ELF-1 (cell line): ENCODE measurements at regions not wholly inside any gene's neighbourhood (a gene's known extent, or its start where the extent isn't known, plus 50 kb on each side); places are given as distances from the start of the nearest gene placed in this dataset.
A peak's percentile ranks its signal among the peaks of the same experiment; 100 is the strongest.
"Not testable (repeated sequence)": the region's sequence is repeated elsewhere in the genome, so short reads cannot be mapped to it uniquely, and the experiment has no call there.

ENCODE experiments used
- DNase-seq: peaks from one replicate; pipeline ENCODE4 v3.0.0-alpha.2; 2016; ENCODE audit warnings: low read depth, low spot score

DNA sequence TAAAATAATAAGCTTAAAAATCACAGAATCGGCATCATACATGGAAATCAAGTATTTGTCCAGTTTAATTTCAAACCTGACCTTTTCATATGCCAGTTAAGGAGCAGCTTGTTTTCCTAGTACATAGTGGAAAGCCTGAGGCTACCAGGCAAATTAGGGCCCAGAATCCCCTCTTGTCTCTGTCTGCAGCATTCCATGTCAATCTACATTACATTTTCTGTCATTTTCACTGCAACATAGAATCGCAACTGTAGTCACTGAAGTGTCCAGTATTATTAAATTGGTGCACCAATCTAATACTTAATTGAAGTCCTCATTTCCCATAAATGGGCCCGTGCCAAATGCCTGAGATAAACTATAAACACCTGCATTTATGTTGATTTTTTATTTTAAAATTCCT lies 1352.2 kb upstream of the ACO1 start:
- peak; percentile 12 for DNase-seq

DNA sequence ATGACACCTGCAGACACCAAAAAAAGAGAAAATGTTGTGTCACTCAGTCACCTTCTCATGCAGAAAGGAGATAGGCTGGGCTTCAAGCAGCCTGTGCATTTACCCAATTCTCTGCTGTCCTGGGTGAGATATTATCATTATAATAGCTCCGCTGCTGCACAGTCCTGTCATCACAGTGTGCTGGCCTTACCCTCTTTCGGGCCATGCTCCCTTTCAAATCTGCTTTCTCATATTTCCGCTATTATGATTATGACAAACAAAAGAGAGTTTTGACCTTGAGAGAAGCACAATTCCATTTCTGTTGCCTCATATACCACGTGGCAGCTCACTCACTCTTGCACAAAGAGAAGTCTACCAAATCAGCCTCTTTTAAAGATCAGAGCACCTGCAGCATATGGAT lies 1350.1 kb upstream of the ACO1 start:
- no peak for DNase-seq

DNA sequence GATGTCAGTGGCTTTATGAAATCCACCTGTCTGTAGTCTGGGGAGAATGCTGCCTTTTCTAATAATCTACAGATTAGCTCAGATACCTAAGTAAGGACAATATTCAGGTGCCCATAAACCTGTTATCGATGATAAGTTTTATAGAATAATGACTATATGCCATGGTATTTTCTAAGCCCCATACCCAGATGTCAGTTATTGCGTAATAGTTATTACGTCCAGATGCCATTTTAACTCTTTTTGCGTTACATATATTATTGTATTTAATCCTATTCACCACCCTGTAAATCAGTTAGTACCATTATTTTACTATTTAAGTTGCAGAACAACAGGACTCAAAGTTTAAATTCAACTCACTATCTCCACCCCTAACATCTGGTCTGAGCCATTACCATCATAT lies 1343.9 kb upstream of the ACO1 start:
- DNase-seq, result no peak

DNA sequence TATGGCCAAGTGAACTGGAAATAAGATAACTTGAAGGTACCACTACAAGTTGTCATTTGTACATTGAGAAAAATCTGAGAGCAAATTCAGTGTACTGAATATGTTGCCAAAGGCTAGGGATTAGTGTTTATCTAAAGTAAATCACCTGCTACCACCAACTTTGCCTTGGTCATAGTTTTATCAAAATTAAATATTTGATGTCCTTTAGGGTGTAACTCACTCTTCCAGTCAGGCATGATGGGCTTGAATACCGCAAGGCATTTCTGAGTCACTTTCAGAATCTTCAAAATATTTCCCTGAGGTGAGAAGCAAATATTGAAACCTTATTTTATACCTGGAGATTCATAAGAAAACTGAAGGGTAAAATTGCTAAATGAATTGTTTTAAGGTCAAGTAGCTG lies 1338.6 kb upstream of the ACO1 start:
- DNase-seq, result no peak

DNA sequence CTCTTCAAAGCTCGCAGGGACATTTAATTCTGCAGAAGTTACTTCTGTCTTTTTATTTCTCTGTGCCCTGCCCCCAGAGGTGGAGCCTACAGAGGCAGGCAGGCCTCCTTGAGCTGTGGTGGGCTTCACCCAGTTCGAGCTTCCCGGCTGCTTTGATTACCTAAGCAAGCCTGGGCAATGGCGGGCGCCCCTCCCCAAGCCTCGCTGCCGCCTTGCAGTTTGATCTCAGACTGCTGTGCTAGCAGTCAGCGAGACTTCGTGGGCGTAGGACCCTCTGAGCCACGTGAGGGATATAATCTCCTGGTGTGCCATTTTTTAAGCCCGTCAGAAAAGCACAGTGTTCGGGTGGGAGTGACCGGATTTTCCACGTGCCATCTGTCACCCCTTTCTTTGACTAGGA lies 1322.9 kb upstream of the ACO1 start:
- not testable (repeated sequence) for DNase-seq

DNA sequence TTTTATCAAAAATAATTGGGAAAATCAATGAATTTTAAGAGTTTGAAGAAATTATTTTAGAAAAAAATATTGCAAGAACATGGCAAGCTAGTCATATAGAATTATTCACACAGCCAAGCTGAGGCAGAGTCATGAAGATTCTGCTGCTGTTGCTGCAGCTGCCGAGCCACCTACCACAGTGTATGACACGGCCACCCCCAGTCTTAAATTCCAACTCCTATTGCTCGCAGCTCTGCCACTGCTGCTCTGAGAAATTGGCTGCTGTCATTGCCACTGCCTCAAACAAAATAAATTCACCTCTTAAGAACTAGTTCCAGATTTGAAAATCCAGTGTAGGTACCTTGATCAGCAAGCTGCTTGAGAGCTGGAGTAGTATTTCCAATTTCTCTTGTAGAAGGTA lies 1318.8 kb upstream of the ACO1 start:
- DNase-seq, result no peak

DNA sequence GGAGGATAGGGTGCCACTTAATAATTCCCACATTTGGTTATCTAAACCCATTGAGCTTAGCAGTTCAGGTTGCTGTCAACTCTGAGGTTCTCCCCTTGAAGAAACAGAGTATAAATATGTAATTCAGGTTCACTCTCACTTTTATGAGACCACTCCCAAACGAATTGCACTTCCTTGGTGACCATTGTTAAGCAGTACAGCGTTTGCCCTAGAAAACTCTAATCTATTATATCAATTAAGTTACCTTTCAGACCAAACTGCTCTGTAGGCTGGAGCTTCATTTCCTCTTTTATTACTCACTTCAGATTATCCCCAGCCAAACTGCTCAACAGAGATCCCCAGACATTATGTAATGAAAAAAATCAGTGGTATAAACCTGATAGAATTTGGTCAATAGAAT lies 1317.0 kb upstream of the ACO1 start:
- no peak for DNase-seq

DNA sequence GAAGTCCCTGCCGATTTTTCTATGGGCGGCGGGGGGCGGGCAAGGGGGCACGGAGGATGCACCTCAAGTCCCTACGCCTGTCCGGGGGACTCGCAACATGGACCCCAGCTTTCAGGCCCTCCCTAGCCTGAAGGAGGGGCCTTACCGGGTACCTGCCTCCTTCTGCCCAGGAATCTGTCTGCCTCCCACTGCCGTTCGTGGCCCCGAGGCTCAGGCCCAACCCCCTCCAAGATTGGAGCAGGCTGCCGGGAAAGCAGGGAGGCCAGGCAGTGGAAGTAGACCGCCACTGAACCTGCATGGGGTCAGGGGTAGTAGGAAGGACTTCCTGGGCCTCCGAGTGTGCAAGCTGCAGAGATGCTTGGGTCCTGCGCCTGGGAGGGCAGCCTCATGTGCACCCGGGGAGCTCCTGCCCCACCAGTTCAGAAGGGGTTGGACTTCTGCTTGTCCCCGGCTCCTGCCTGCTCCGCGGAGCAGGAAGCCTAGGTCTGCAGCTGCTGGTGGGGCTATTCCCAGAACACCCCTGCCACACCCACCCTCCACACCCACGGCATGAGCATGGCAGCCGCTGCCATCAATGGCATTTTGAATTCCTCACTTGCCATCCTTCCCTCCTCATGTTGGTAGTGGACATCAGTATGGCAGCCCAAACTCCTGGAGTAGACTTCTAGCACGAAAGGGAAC lies 1312.7 kb upstream of the ACO1 start:
- DNase-seq, result no peak

DNA sequence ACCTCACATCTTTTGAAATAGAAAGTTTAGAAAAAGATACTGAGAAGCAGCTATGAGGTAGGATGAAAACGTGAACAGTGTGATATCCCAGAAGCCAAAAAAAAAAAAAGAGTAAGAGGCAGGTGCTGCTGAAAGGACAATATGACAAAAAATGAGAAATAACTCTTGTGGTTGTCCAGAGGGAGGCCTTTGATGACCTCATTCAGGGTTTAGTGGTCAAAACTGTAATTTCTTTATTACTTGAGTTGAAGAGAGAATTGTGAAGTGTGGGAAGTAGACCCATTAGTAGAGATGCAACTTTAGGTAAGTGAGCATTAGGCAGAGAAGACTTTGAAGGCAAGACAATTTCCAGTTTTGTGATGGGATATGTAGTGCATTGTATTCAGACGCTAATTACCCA lies 1306.3 kb upstream of the ACO1 start:
- no peak for DNase-seq

DNA sequence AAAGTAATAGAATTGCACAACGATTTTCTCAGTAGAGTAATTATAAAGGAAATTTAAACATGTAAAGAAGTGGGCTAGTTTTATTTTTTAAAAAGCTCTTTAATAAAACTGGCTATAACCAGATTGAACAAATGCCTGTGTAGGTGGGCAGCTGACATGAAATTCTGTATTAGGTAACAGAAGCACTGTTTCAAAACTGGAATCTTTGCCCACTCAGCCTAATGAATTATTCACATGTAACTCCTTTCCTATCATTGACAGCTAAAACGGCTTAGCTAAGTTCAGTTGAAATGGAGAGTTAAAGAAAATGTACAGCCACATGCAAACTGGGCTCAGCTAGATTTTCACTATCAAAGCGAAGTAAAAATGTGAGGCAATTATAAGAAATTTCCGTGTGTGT lies 1300.1 kb upstream of the ACO1 start:
- no peak for DNase-seq

DNA sequence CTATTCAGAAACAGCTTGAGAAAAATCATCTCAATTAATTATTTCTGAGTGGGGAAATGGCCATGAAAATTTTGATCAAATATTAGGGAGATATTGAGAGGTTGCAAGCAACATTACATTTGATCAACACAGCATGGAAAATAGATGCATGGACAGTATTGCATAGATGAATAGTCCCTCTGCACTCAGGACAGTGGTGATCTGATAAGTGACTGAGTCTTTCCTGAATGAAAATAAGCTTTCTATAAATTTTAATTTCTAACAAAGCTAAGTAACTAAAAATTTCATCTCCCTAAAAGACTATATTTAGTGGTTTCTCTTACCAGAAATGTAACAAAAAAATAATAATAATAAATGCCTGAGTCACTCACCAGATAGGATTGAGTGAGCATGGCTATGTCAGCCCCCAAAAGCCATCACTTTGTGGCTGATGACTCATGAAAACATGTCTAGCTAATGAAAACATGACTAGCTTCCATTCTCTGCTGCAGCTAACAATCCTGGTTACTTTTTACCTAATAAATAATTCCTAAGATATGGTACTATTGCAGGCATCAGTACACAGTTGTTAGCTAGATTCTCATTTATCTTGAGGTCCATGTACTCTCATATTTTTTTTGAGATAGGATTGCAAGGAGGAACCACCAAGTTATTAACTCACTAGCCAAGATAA lies 1294.8 kb upstream of the ACO1 start:
- no peak for DNase-seq

DNA sequence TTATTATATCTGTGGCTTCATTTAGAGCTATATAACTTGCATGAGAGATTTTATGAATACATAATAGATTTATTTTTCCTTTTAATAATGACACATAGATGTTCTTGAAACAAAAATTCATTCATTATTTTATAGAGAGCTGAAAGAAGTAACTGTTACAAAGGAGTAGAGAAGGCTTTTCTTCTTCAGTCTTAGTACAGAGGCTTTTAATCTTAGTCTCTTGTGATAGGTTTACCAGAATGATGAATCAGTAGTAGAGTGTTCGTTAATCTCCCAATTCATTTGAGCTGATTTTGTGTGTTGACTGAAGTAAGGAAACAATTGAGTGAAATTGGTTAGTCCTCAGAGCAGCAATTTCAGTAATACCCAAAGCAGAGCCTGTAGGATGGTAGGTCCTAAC lies 1284.1 kb upstream of the ACO1 start:
- DNase-seq, result no peak

DNA sequence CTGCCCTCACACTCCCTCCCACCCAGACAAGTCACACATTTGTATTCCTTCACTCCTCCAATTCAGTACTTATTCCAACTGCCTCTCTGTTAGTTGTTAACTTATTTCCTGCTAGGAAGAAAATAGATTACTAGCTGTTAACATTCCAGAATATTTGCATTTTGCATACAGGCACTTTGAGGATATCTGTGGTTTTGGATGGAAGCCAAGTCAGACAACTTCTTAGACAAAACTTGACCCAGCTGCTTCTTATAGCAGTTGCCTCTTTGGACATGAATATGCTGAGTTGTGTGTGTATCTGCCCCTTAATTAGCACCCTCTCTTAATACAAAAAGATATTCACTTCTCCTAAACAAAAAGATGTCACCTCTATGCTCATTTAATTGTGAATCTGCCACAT lies 1280.6 kb upstream of the ACO1 start:
- DNase-seq, result no peak

DNA sequence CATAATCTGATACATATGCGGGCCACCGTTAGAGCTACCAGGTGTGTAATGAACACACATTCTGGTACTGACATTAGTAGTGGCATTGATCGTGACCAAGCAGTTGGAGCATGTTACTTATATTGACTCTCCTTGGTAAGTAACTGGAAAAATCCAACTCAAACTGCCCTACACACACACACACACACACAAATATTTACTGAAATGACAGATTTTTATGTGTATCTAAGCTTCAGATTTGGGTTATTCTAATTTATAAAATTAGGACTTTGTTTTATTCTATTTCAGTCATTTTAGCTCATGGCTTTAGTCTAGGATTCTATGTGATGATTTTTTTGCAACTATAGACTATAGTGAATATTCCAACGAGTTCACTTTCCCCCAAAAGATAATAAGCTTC lies 1280.2 kb upstream of the ACO1 start:
- DNase-seq, result no peak

DNA sequence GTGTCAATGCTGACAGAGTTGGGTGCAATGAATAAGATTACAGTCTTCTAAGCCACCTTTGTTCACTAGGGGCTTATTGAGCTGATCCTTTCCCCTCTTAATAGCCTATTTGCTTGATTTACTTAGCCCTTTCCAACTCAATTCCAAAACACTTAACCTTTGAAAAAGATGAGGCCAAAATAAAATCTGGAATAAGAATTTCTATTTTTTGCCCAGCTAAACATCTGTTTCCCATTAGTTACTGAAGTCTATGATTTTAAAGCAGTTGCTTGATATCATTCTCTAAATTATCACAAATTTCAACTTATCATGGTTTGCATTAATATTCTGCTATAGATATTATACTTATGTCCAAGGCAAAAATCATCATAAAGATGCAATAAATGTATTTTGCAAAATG lies 1272.0 kb upstream of the ACO1 start:
- DNase-seq, result no peak

DNA sequence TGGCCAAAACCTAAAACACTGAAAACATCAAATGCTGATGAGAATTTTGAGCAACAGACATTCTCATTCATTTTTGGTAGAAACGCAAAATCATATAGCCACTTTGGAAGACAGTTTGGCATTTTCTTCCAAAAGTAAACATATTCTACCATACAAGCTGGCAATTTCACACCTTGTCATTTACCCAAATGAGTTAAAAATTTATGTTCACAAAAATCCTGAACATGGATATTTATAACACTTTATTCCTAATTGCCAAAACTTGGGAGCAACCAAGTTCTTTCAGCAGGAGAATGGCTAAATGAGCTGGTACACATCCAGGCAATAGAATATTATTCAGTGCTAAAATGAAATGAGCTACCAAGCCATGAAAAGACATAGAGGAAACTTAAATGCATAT lies 1270.1 kb upstream of the ACO1 start:
- DNase-seq, result no peak

DNA sequence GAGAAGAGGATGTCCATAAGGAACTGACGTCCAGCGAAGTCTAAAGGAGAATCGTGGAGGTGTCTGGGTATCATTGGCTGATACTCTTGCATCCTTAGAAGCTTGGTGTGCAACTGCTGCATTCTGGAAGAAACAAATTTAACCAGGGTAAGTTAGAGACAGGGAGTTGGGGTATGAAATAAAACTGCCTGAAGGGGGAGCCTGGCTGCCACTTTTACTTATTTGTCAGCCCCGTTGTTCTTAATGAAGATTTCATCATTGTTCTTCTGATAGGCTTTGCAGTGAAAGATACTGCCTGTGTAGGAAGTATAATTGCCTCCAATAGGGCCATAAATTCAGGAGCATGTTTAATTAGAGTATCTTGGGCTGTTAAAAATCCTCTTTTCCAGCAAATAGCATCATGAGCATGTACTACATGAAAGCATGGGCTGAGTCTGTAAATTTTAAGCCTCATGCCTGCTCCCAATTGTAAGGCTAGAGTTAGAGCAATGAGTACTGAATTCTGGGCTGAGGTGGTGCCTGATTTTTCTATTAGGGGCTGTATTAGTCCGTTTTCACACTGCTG lies 1264.5 kb upstream of the ACO1 start:
- DNase-seq, result peak; percentile 24

DNA sequence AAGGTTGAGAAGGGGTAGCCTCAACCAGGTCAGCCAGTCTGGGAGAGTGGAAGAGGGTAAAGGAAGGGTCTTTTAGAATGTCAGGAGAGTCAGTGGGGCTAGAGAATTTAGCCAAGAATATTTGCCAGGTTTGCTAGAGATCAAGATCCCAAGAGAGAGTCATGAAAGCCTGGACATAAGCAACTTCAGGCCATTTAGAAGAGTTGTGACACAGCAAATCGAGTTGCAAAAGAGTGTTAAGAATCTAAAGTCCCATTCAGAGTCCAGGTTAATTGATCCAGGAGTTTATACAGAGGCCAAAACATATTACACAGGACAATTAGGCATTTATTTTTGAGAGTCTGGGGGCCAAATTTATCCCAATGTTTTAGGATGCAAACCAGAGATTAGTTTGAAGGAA lies 1260.1 kb upstream of the ACO1 start:
- no peak for DNase-seq

DNA sequence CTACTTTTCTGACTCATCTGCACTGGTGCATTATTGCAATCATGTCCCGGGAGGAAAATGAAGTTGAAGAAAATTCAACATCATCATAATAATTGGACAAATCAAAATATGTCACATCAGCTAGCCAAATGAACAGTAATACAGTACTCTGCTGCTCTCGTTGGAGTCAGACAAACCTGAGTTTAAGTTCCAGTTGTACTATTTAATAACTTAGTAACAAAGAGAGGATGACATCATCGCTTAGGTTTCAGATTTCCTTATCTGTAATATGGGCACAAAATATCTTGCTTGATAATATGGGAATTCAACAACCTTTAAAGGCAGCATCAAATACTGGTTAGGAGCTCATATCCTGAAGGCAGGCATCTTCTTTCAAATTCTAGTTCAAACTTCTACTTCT lies 1248.9 kb upstream of the ACO1 start:
- DNase-seq, result no peak

DNA sequence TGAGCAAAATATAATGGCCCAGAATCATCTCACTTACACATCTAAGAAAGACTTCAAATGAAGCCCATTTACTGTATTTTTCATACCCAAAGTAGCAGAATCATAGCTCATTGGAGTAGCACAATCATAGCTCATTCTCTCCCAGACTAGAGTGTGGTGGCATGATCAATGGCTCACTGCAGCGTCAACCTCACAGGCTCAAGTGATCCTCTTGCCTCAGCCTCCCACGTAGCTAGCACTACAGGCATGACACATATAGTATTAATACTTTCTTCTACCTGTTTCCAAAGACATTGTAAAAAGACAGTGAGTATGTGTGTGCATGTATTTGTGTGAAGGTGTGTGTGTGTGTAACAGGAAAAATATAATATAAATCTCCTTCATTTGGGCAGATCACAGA lies 1247.9 kb upstream of the ACO1 start:
- no peak for DNase-seq

DNA sequence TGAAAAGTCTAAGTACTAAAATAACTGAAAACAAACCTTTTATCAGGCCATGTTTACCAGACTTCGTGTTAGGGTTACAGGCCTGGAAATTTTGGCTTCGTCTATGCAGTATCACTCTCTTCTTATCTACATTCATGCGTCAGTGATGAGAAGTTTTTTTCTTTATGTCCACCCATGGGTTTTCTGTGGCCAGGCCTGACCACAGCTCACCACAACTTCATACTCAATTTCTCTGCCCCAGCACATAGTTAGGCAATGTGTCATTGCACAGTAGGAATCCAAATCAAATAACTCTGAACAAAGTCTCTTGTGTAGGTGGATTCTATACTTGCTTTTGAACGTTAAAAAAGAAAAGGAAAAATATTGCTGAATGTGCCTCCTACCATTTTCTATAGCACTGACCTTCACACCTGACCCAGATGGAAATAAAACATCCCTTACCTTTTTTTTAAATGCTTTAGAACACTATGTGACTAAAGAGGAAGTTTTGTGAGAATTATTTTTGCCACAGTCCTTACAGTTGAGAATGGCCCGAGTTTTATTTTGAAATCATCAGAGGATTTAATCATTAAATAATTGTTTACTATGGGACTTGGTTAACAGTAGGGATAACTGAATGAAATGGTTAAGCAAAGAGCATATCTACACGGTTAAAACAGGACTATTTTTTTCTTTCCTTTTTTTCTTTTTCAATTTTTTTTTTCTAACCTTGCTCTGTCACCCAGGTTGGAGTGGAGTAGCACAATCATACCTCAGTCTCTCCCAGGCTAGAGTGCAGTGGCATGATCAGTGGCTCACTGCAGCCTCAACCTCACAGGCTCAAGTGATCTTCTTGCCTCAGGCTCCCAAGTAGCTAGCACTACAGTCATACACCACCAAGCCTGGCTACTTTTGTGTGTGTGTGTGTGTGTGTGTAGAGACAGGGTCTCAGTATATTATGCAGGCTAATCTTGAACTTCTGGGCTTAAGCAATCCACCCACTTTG lies 1247.0 kb upstream of the ACO1 start:
- DNase-seq, result no peak

DNA sequence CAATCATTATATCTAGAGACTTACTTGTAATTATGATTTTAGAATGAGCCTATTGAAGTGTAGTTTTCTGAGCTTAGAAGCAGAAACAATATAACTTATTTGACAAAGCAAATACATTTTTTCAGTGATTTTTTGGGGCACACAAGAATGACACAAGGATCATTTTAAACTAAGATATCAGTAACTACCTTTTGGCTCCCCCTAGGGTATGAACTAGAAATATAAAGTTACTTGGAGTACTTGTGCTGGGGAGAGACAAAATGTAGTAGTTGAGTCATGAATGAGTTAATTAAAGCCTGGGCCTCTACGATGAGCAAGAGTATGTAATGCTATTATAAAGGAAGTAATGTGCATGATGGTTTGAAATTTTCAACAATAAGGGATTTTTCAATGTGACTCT lies 1244.1 kb upstream of the ACO1 start:
- DNase-seq, result no peak
